ENCODE measurements at regions not wholly inside any gene's neighbourhood (a gene's known extent, or its start where the extent isn't known, plus 50 kb on each side); places are given as distances from the start of the nearest gene placed in this dataset.

GRCh38 chr5:101658433-101658832 is 637.7 kb downstream of the SLCO4C1 start:
- no peak for TF ChIP-seq POLR2A (IDR thresholded peaks at IDR 0.05; ENCODE audit: low read depth, low read length)
- TF ChIP-seq POLR2AphosphoS5 (IDR thresholded peaks at IDR 0.05; ENCODE audit: low read depth, low read length) = no peak
